ENCODE measurements at regions not wholly inside any gene's neighbourhood (a gene's known extent, or its start where the extent isn't known, plus 50 kb on each side); places are given as distances from the start of the nearest gene placed in this dataset.

- H3K27ac ChIP-seq (ENCODE audit: low read depth): no peak overlapping the region
- no peak overlapping the region for H3K4me3 ChIP-seq
- no peaks in the 10 kb centered on the region for H3K4me1 ChIP-seq (ENCODE audit: insufficient read depth)
- Mint-ChIP-seq H3K27ac (no peak overlapping the region), H3K27me3 (ENCODE audit: insufficient read depth, low read depth, poor library complexity) (peaks cover 2% of the 10 kb centered on the region), H3K4me1 (peaks cover 8% of the 10 kb centered on the region), H3K36me3 (ENCODE audit: low read depth) (no peaks in the 10 kb centered on the region), H3K9me3 (no peaks in the 10 kb centered on the region), H3K4me3 (no peak overlapping the region)
- no peaks in the 10 kb centered on the region for H4K20me1 ChIP-seq (replicated peaks; ENCODE audit: insufficient read depth)
- H3K36me3 ChIP-seq (ENCODE audit: insufficient read depth): no peaks in the 10 kb centered on the region
- no peaks in the 10 kb centered on the region for H3K27me3 ChIP-seq (ENCODE audit: insufficient read depth)
- no peaks in the 10 kb centered on the region for H3F3A ChIP-seq (replicated peaks; ENCODE audit: low read depth)
- H3K4me2 ChIP-seq: no peak overlapping the region
- no peaks in the 10 kb centered on the region for H3K9me2 ChIP-seq (ENCODE audit: insufficient read depth)
- no peak for ATAC-seq
- no peaks in the 10 kb centered on the region for H3K79me2 ChIP-seq (replicated peaks; ENCODE audit: insufficient read depth)
- H2AFZ ChIP-seq: no peak overlapping the region
- TF ChIP-seq NANOG (IDR thresholded peaks at IDR 0.05; ENCODE audit: borderline replicate concordance): no peak
- no peak for TF ChIP-seq EZH2 (IDR thresholded peaks at IDR 0.05; ENCODE audit: low read depth, unreplicated experiment)
- no peak for TF ChIP-seq STAT1 (IDR thresholded peaks at IDR 0.05; ENCODE audit: unreplicated experiment)
- no peak for TF ChIP-seq ZNF114 (CRISPR knock-in tag; IDR thresholded peaks at IDR 0.05)
- TF ChIP-seq ETS1 (IDR thresholded peaks at IDR 0.05): no peak
- no peak for DNase-seq (ENCODE audit: low spot score)
Measured at GRCh38 chr7:142477079-142477651, 219.3 kb upstream of the PRSS58 start.

- Histone ChIP-seq H3F3A (replicated peaks; ENCODE audit: low read depth) (no peaks in the 10 kb centered on the region), H3K79me2 (replicated peaks; ENCODE audit: insufficient read depth) (no peaks in the 10 kb centered on the region), H3K4me2 (no peak overlapping the region), H3K27me3 (ENCODE audit: insufficient read depth) (no peaks in the 10 kb centered on the region), H3K27ac (ENCODE audit: low read depth) (no peak overlapping the region), H3K36me3 (ENCODE audit: insufficient read depth) (no peaks in the 10 kb centered on the region), H2AFZ (no peak overlapping the region), H3K4me3 (no peak overlapping the region), H4K20me1 (replicated peaks; ENCODE audit: insufficient read depth) (no peaks in the 10 kb centered on the region), H3K4me1 (ENCODE audit: insufficient read depth) (no peaks in the 10 kb centered on the region), H3K9me2 (ENCODE audit: insufficient read depth) (no peaks in the 10 kb centered on the region)
- no peaks in the 10 kb centered on the region for H3K9me3 Mint-ChIP-seq
- no peaks in the 10 kb centered on the region for H3K27me3 Mint-ChIP-seq (ENCODE audit: insufficient read depth, low read depth, poor library complexity)
- H3K4me1 Mint-ChIP-seq: peaks cover 5% of the 10 kb centered on the region
- DNase-seq (ENCODE audit: low spot score): no peak
- no peak for ATAC-seq
- no peak for TF ChIP-seq ZNF462 (CRISPR knock-in tag; IDR thresholded peaks at IDR 0.05)
- no peak for TF ChIP-seq ZNF114 (CRISPR knock-in tag; IDR thresholded peaks at IDR 0.05)
- TF ChIP-seq CTCF (conservative IDR thresholded peaks at IDR 0.05; ENCODE audit: low read depth in 2 of 2): no peak
- no peak for TF ChIP-seq NANOG (IDR thresholded peaks at IDR 0.05; ENCODE audit: borderline replicate concordance)
- TF ChIP-seq ZNF331 (CRISPR knock-in tag; IDR thresholded peaks at IDR 0.05; ENCODE audit: low read depth): no peak
- TF ChIP-seq REST (IDR thresholded peaks at IDR 0.05; ENCODE audit: unreplicated experiment): no peak
- H3K27ac Mint-ChIP-seq: no peak overlapping the region
- no peaks in the 10 kb centered on the region for H3K36me3 Mint-ChIP-seq (ENCODE audit: low read depth)
- no peak overlapping the region for H3K4me3 Mint-ChIP-seq
Measured at GRCh38 chr7:142476077-142476476, 218.2 kb upstream of the PRSS58 start.

All from GM23338 (cell line).